Lung (tissue), 11 donors: ENCODE measurements at regions not wholly inside any gene's neighbourhood (a gene's known extent, or its start where the extent isn't known, plus 50 kb on each side); places are given as distances from the start of the nearest gene placed in this dataset.

ENCODE experiments used
- ATAC-seq: fragments of 200-7000 bp; cut with Tn5 transposase; one replicate; pipeline ENCODE4 v1.9.1; 2020; ENCODE audit warnings: moderate number of reproducible peaks; ENCODE audit not compliant: insufficient read depth, low FRiP score
- DNase-seq, 3 donors: peaks; one replicate each; pipeline ENCODE4 v3.0.0-alpha.2; 2013 to 2017
- H3K27ac ChIP-seq, 2 donors: one replicate each; pipeline ENCODE4 v1.5.1; 2013; ENCODE audit warnings: mild to moderate bottlenecking in 2 of 2, moderate library complexity in 2 of 2, control low read depth in 1 of 2, inconsistent platforms in 1 of 2, low read depth in 1 of 2, low read length in 1 of 2
- H3K27me3 ChIP-seq, 3 donors: one replicate each; pipeline ENCODE4 v1.5.1; 2013; ENCODE audit warnings: low read length in 2 of 3; ENCODE audit not compliant: control insufficient read depth in 3 of 3, insufficient read depth in 3 of 3
- H3K36me3 ChIP-seq, 4 donors: one replicate each; pipeline ENCODE4 v1.5.1; 2013; ENCODE audit warnings: low read length in 4 of 4, mild to moderate bottlenecking in 1 of 4, moderate library complexity in 1 of 4; ENCODE audit not compliant: control insufficient read depth in 4 of 4, insufficient read depth in 4 of 4
- H3K4me1 ChIP-seq, 5 donors: one replicate each; pipeline ENCODE4 v1.5.1; 2013; ENCODE audit warnings: low read length in 5 of 5, mild to moderate bottlenecking in 2 of 5, moderate library complexity in 1 of 5; ENCODE audit not compliant: control insufficient read depth in 5 of 5, insufficient read depth in 5 of 5
- H3K4me3 ChIP-seq: one replicate; pipeline ENCODE4 v1.5.1; 2013; ENCODE audit warnings: mild to moderate bottlenecking, control low read depth, moderate library complexity
- H3K9ac ChIP-seq, 2 donors: one replicate each; pipeline ENCODE4 v1.5.1; 2013; ENCODE audit warnings: low read length in 2 of 2, control low read depth in 1 of 2; ENCODE audit not compliant: insufficient read depth in 1 of 2
- H3K9me3 ChIP-seq, 4 donors: one replicate each; pipeline ENCODE4 v1.5.1; 2013; ENCODE audit warnings: low read length in 3 of 4, mild to moderate bottlenecking in 1 of 4, moderate library complexity in 1 of 4; ENCODE audit not compliant: control insufficient read depth in 4 of 4, insufficient read depth in 3 of 4
- WGBS, 2 donors: extraction: QIAGEN DNeasy Blood & Tissue Kit; methylation state at CpG; one replicate each; pipeline ENCODE4 v1.1.7; 2013; 5-methylcytosine and 5-hydroxymethylcytosine counted together
- TF ChIP-seq, protein P1 (sequence below): IDR thresholded peaks from 2 replicates; pipeline ENCODE4 v1.5.1; 2012; ENCODE audit warnings: mild to moderate bottlenecking; ENCODE audit errors: control extremely low read depth, extremely low read depth
- donor health status: control.
- donor health status: control.
- donor health status: Bipolar disorder and iron deficiency.
- donor health status: healthy.
- donor health status: DM: yes; HTN: yes; CAD: no.

DNA sequence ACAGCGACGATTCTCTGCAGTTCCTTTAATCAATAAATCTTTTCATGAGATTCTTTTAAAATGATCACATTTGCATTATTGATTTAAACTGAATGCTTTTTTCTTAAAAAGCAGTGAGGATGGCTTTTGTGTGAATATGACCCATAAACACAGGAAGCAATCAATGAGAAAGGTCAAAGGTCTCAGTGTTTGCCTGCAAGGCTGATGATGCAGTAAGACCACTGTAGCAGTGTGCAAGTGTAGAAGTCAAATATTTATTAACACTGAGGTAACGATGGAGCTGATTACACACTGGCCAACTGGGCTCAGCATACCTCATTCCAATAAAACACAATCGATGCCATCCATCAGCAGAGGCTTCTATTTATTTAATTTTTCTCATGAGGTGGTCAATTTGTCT, 633.5 kb downstream of the DCDC2C start:
- H3K4me1 ChIP-seq = no peaks in the 10 kb centered on the region
- H3K9me3 ChIP-seq = no peaks in the 10 kb centered on the region
- no peaks in the 10 kb centered on the region for H3K36me3 ChIP-seq
- no peak for DNase-seq
- no peak for ATAC-seq
- 69 to 78% methylated on average over 4 of the region's 4 CpGs for WGBS, 2 donors
- TF ChIP-seq, protein P1, sequence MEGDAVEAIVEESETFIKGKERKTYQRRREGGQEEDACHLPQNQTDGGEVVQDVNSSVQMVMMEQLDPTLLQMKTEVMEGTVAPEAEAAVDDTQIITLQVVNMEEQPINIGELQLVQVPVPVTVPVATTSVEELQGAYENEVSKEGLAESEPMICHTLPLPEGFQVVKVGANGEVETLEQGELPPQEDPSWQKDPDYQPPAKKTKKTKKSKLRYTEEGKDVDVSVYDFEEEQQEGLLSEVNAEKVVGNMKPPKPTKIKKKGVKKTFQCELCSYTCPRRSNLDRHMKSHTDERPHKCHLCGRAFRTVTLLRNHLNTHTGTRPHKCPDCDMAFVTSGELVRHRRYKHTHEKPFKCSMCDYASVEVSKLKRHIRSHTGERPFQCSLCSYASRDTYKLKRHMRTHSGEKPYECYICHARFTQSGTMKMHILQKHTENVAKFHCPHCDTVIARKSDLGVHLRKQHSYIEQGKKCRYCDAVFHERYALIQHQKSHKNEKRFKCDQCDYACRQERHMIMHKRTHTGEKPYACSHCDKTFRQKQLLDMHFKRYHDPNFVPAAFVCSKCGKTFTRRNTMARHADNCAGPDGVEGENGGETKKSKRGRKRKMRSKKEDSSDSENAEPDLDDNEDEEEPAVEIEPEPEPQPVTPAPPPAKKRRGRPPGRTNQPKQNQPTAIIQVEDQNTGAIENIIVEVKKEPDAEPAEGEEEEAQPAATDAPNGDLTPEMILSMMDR = no peak
- H3K27me3 ChIP-seq = no peaks in the 10 kb centered on the region
- H3K9ac ChIP-seq = no peak overlapping the region
- no peak overlapping the region for H3K4me3 ChIP-seq
- H3K27ac ChIP-seq = no peak overlapping the region

GRCh38 chr2:4338345-4338744, 635.0 kb downstream of the DCDC2C start:
- TF ChIP-seq, protein P1 = no peak
- Histone ChIP-seq H3K27ac (no peak overlapping the region), H3K9ac (no peak overlapping the region), H3K27me3 (no peaks in the 10 kb centered on the region), H3K4me3 (no peak overlapping the region), H3K4me1 (no peaks in the 10 kb centered on the region), H3K36me3 (no peaks in the 10 kb centered on the region), H3K9me3 (peaks cover 0 to 2% (median 0%) of the 10 kb centered on the region in 4 donors)
- DNase-seq (no peak), ATAC-seq (no peak)

- ATAC-seq (no peak), DNase-seq (no peak)
- H3K4me3 ChIP-seq = no peak overlapping the region
- H3K36me3 ChIP-seq = no peaks in the 10 kb centered on the region
- H3K4me1 ChIP-seq = no peaks in the 10 kb centered on the region
- 73 to 80% methylated on average over 1 of the region's 1 CpG for WGBS, 2 donors
- peaks cover 0 to 2% (median 0%) of the 10 kb centered on the region in 4 donors for H3K9me3 ChIP-seq
- TF ChIP-seq, protein P1 = no peak
- H3K27me3 ChIP-seq = no peaks in the 10 kb centered on the region
- H3K27ac ChIP-seq = no peak overlapping the region
- H3K9ac ChIP-seq = no peak overlapping the region
These were observed 637.2 kb downstream of the DCDC2C start for GRCh38 chr2:4340536-4340935.

GRCh38 chr2:4346628-4347027, 643.3 kb downstream of the DCDC2C start:
- no peaks in the 10 kb centered on the region for H3K4me1 ChIP-seq
- ATAC-seq (no peak), DNase-seq (no peak)
- peaks cover 0 to 2% (median 0%) of the 10 kb centered on the region in 4 donors for H3K9me3 ChIP-seq
- H3K27ac ChIP-seq = no peak overlapping the region
- H3K4me3 ChIP-seq = no peak overlapping the region
- TF ChIP-seq, protein P1 = no peak
- H3K36me3 ChIP-seq = no peaks in the 10 kb centered on the region
- H3K27me3 ChIP-seq = no peaks in the 10 kb centered on the region
- 36 to 54% methylated on average over 1 of the region's 1 CpG for WGBS, 2 donors
- H3K9ac ChIP-seq = no peak overlapping the region
